ENCODE measurements at regions not wholly inside any gene's neighbourhood (a gene's known extent, or its start where the extent isn't known, plus 50 kb on each side); places are given as distances from the start of the nearest gene placed in this dataset.

DNA sequence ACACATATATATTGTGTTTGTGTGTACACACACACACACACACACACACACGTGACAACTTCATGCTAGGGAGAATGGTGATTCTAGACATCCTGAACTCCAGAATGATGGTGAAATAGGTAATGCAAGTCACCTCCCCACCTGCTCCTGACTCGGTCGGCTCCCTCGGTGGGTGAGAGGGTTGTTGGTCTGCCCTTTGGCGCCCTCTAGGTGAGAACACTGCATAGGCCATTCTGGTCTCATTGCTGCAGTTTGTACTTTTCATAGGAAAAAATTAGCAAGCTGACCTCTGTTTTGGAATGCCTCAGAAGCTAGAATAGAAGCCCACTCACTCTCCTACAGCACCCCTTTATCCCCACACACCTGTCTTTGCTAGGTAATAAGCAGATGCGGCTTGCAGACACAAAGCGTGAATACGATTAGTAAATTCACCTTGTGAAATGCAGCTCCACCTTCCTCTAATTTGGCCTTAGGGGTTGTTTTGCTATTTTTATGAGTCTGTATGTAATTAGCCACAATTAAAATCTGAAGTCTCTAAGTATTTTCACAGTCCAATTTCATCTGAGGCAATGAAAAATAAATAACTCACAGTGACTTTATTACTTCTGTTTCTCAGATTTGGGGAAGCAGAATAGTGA, 130.0 kb upstream of the KCNJ15 start:
- H2AK9ac ChIP-seq (replicated peaks; ENCODE audit: low read depth, low read length, poor library complexity), result no peak overlapping the region
- H3K36me3 ChIP-seq (ENCODE audit: control insufficient read depth, insufficient read depth, low read length), result no peaks in the 10 kb centered on the region
- no peak overlapping the region for H2BK15ac ChIP-seq (ENCODE audit: low read depth, low read length)
- H3K79me1 ChIP-seq (ENCODE audit: low read depth in 1 of 2, low read length in 2 of 2), result no peaks in the 10 kb centered on the region
- H3K18ac ChIP-seq (ENCODE audit: low read depth, low read length), result no peak overlapping the region
- peak; percentile 81 for ATAC-seq (ENCODE audit: low read depth)
- no peak overlapping the region for H2BK20ac ChIP-seq (ENCODE audit: low read depth, low read length)
- no peak overlapping the region for H4K91ac ChIP-seq (ENCODE audit: insufficient read depth, low read depth, low read length)
- no peaks in the 10 kb centered on the region for H3K9me3 ChIP-seq (ENCODE audit: control insufficient read depth, insufficient read depth, low read length)
- dilution Hi-C loops (cut with HindIII; ENCODE audit: low sequenced_read_pairs, unreplicated experiment), result no loop called here
- DNase-seq, result peak; percentile 33
- WGBS, 2 experiments (ENCODE audit: extremely low coverage in 2 of 2, insufficient read length in 1 of 2), result 0% methylated on average over 4 of the region's 8 CpGs; no CpG with 5 or more reads in 1 of the 2 experiments
- H2BK5ac ChIP-seq (ENCODE audit: low read depth, low read length, poor library complexity, severe bottlenecking), result no peak overlapping the region
- no peak overlapping the region for H3K56ac ChIP-seq (ENCODE audit: extremely low read depth, insufficient read depth, low read length)
- H2BK120ac ChIP-seq (ENCODE audit: low read depth, low read length), result no peak overlapping the region
- H3K27ac ChIP-seq (ENCODE audit: insufficient read depth, low read length), result no peak overlapping the region
- no peak overlapping the region for H3K4ac ChIP-seq (ENCODE audit: low read depth, low read length)
- no peaks in the 10 kb centered on the region for H3K4me1 ChIP-seq (ENCODE audit: control insufficient read depth, insufficient read depth, low read length)
- H3K14ac ChIP-seq (replicated peaks; ENCODE audit: low read depth, low read length), result no peak overlapping the region
- H3K27me3 ChIP-seq (ENCODE audit: control insufficient read depth, insufficient read depth, low read length), result peaks cover 22% of the 10 kb centered on the region
- intact Hi-C loops (cut with micrococcal nuclease), result loop anchor here (1.0 kb wide), 3 partner anchors 367 to 426 kb away; no protein-coding TSS in a partner anchor
- no TSS peak for BruUV-seq (replicated peaks)
- H3K9me1 ChIP-seq (ENCODE audit: insufficient read depth, low read length), result no peaks in the 10 kb centered on the region
- in situ Hi-C loops (cut with MboI; ENCODE audit: low sequenced_read_pairs), result no loop called here
- POLR2A ChIA-PET (ENCODE audit: unreplicated experiment), result no interaction called here
- H2AK5ac ChIP-seq (ENCODE audit: low read depth, low read length), result no peak overlapping the region
- TF ChIP-seq RCOR1 (IDR thresholded peaks at IDR 0.05; ENCODE audit: insufficient replicate concordance, low read length) (no peak), CHD1 (IDR thresholded peaks at IDR 0.05; ENCODE audit: low read depth, low read length) (no peak), RAD21 (IDR thresholded peaks at IDR 0.05; ENCODE audit: low read length) (peak; percentile 83), SMC3 (IDR thresholded peaks at IDR 0.05; ENCODE audit: low read depth, low read length) (peak; percentile 76), MAZ (IDR thresholded peaks at IDR 0.05; ENCODE audit: borderline replicate concordance, low read depth, low read length) (no peak), MXI1 (IDR thresholded peaks at IDR 0.05; ENCODE audit: borderline replicate concordance, low read depth, low read length) (no peak)
- TF ChIP-seq, protein P1, sequence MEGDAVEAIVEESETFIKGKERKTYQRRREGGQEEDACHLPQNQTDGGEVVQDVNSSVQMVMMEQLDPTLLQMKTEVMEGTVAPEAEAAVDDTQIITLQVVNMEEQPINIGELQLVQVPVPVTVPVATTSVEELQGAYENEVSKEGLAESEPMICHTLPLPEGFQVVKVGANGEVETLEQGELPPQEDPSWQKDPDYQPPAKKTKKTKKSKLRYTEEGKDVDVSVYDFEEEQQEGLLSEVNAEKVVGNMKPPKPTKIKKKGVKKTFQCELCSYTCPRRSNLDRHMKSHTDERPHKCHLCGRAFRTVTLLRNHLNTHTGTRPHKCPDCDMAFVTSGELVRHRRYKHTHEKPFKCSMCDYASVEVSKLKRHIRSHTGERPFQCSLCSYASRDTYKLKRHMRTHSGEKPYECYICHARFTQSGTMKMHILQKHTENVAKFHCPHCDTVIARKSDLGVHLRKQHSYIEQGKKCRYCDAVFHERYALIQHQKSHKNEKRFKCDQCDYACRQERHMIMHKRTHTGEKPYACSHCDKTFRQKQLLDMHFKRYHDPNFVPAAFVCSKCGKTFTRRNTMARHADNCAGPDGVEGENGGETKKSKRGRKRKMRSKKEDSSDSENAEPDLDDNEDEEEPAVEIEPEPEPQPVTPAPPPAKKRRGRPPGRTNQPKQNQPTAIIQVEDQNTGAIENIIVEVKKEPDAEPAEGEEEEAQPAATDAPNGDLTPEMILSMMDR (conservative IDR thresholded peaks at IDR 0.05; ENCODE audit: low read depth, low read length), result peak; percentile 77
- no peak overlapping the region for H3K9ac ChIP-seq (ENCODE audit: low read depth, low read length)
- H2AFZ ChIP-seq (replicated peaks; ENCODE audit: low read length, poor library complexity), result no peak overlapping the region
- no peak overlapping the region for H3K23ac ChIP-seq (ENCODE audit: low read depth, low read length)
- H4K5ac ChIP-seq (ENCODE audit: low read depth, low read length), result no peak overlapping the region
- no peaks in the 10 kb centered on the region for H4K20me1 ChIP-seq (ENCODE audit: insufficient read depth, low read length)
- H4K8ac ChIP-seq (ENCODE audit: low read depth in 2 of 2, low read length in 2 of 2), result no peak overlapping the region
- no peak overlapping the region for H3K4me2 ChIP-seq (ENCODE audit: low read depth, low read length)
- CTCF ChIA-PET, result interaction anchor here (0.5 to 1.6 kb wide), 10 partner anchors 9 to 425 kb away, joined by 3 to 7 read pairs (median 4); no protein-coding TSS in a partner anchor
- H3K4me3 ChIP-seq (ENCODE audit: insufficient read depth, low read depth, low read length), result no peak overlapping the region

All from IMR-90 (cell line).